ENCODE measurements at regions not wholly inside any gene's neighbourhood (a gene's known extent, or its start where the extent isn't known, plus 50 kb on each side); places are given as distances from the start of the nearest gene placed in this dataset.
A peak's percentile ranks its signal among the peaks of the same experiment; 100 is the strongest.

DNA sequence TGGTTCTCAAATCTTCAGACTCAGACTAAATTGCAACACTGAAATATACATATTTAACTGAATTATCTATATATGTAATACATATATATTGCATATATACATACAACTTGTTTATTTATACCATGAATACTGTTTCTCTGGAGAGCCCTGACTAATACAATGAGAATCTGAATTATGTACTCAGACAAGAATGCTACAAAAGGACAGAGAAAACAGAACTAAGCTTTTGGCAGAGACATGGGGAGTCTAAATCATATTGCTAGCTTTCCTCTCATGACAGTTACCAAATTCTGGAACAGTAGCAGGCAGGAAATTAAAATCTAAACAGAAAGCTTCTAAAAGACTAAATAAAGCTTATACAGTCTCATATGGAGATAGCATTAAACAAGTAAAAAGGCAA lies 142.4 kb upstream of the KCNMB2 start:
- H3K27me3 ChIP-seq = no peaks in the 10 kb centered on the region
- H3K9me3 ChIP-seq = no peaks in the 10 kb centered on the region
- H3K27ac ChIP-seq = peak overlapping the region in 3 of 4 donors; percentile 27 to 63 (median 53)
- TF ChIP-seq, protein P1, sequence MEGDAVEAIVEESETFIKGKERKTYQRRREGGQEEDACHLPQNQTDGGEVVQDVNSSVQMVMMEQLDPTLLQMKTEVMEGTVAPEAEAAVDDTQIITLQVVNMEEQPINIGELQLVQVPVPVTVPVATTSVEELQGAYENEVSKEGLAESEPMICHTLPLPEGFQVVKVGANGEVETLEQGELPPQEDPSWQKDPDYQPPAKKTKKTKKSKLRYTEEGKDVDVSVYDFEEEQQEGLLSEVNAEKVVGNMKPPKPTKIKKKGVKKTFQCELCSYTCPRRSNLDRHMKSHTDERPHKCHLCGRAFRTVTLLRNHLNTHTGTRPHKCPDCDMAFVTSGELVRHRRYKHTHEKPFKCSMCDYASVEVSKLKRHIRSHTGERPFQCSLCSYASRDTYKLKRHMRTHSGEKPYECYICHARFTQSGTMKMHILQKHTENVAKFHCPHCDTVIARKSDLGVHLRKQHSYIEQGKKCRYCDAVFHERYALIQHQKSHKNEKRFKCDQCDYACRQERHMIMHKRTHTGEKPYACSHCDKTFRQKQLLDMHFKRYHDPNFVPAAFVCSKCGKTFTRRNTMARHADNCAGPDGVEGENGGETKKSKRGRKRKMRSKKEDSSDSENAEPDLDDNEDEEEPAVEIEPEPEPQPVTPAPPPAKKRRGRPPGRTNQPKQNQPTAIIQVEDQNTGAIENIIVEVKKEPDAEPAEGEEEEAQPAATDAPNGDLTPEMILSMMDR (IDR thresholded peaks at IDR 0.05) = no peak
- TF ChIP-seq EP300 (IDR thresholded peaks at IDR 0.05) = no peak
- TF ChIP-seq POLR2A (IDR thresholded peaks at IDR 0.05) = no peak
- peak in 2 of 4 donors; percentile 24 to 28 for TF ChIP-seq POLR2AphosphoS5 (IDR thresholded peaks at IDR 0.05)
- DNase-seq = no peak
- no peak overlapping the region for H3K4me3 ChIP-seq
- no peaks in the 10 kb centered on the region for H3K36me3 ChIP-seq
- intact Hi-C loops (cut with DNase I) = no loop called here
- H3K4me1 ChIP-seq = peaks cover 0 to 24% (median 15%) of the 10 kb centered on the region in 4 donors

- WGBS, 2 donors = 65 to 86% methylated on average over 2 of the region's 2 CpGs
- no peaks in the 10 kb centered on the region for H3K27me3 ChIP-seq
- peaks cover 0 to 23% (median 11%) of the 10 kb centered on the region in 4 donors for H3K4me1 ChIP-seq
- no peak overlapping the region for H3K4me3 ChIP-seq
- no peak for DNase-seq
- TF ChIP-seq POLR2A (IDR thresholded peaks at IDR 0.05) (no peak), POLR2AphosphoS5 (IDR thresholded peaks at IDR 0.05) (no peak), EP300 (IDR thresholded peaks at IDR 0.05) (no peak)
- TF ChIP-seq, protein P1 (IDR thresholded peaks at IDR 0.05) = no peak
- intact Hi-C loops (cut with DNase I) = no loop called here
- H3K36me3 ChIP-seq = no peaks in the 10 kb centered on the region
- H3K9me3 ChIP-seq = no peaks in the 10 kb centered on the region
- no peak overlapping the region for H3K27ac ChIP-seq
Measured at GRCh38 chr3:178396318-178396717, 139.9 kb upstream of the KCNMB2 start.

- WGBS, 2 donors = 77 to 86% methylated on average over 2 of the region's 2 CpGs
- H3K4me1 ChIP-seq = peaks cover 0 to 22% (median 13%) of the 10 kb centered on the region in 4 donors
- H3K27ac ChIP-seq = no peak overlapping the region
- no peak overlapping the region for H3K4me3 ChIP-seq
- intact Hi-C loops (cut with DNase I) = no loop called here
- no peak for TF ChIP-seq EP300 (IDR thresholded peaks at IDR 0.05)
- no peak for TF ChIP-seq POLR2A (IDR thresholded peaks at IDR 0.05)
- no peak for TF ChIP-seq POLR2AphosphoS5 (IDR thresholded peaks at IDR 0.05)
- TF ChIP-seq, protein P1 (IDR thresholded peaks at IDR 0.05) = no peak
- no peak for DNase-seq
- no peaks in the 10 kb centered on the region for H3K27me3 ChIP-seq
- no peaks in the 10 kb centered on the region for H3K36me3 ChIP-seq
- H3K9me3 ChIP-seq = no peaks in the 10 kb centered on the region
Measured at GRCh38 chr3:178397202-178397601, 139.0 kb upstream of the KCNMB2 start.

GRCh38 chr3:178397836-178398235 lies 138.4 kb upstream of the KCNMB2 start:
- Histone ChIP-seq H3K9me3 (no peaks in the 10 kb centered on the region), H3K4me3 (no peak overlapping the region), H3K36me3 (no peaks in the 10 kb centered on the region), H3K27me3 (no peaks in the 10 kb centered on the region), H3K27ac (no peak overlapping the region), H3K4me1 (peaks cover 0 to 17% (median 10%) of the 10 kb centered on the region in 4 donors)
- WGBS, 2 donors = 74 to 91% methylated on average over 1 of the region's 1 CpG
- intact Hi-C loops (cut with DNase I) = no loop called here
- DNase-seq = no peak
- no peak for TF ChIP-seq EP300 (IDR thresholded peaks at IDR 0.05)
- no peak for TF ChIP-seq POLR2A (IDR thresholded peaks at IDR 0.05)
- no peak for TF ChIP-seq POLR2AphosphoS5 (IDR thresholded peaks at IDR 0.05)
- TF ChIP-seq, protein P1 (IDR thresholded peaks at IDR 0.05) = no peak

GRCh38 chr3:178404961-178405360 lies 131.3 kb upstream of the KCNMB2 start:
- TF ChIP-seq POLR2AphosphoS5 (IDR thresholded peaks at IDR 0.05) (no peak), EP300 (IDR thresholded peaks at IDR 0.05) (no peak), POLR2A (IDR thresholded peaks at IDR 0.05) (no peak)
- TF ChIP-seq, protein P1 (IDR thresholded peaks at IDR 0.05) = no peak
- intact Hi-C loops (cut with DNase I) = no loop called here
- Histone ChIP-seq H3K36me3 (no peaks in the 10 kb centered on the region), H3K27ac (peak overlapping the region in 2 of 4 donors; percentile 32 to 58), H3K4me3 (no peak overlapping the region), H3K4me1 (peaks cover 0 to 28% (median 25%) of the 10 kb centered on the region in 4 donors), H3K9me3 (no peaks in the 10 kb centered on the region), H3K27me3 (no peaks in the 10 kb centered on the region)
- WGBS, 2 donors = 38 to 44% methylated on average over 2 of the region's 2 CpGs
- DNase-seq = no peak
